Left cardiac atrium (tissue), 4 donors: ENCODE measurements at regions not wholly inside any gene's neighbourhood (a gene's known extent, or its start where the extent isn't known, plus 50 kb on each side); places are given as distances from the start of the nearest gene placed in this dataset.
"Not testable (repeated sequence)": the region's sequence is repeated elsewhere in the genome, so short reads cannot be mapped to it uniquely, and the experiment has no call there.

Source experiments
- ATAC-seq, 2 donors: fragments of 200-7000 bp; cut with Tn5 transposase; one replicate each; pipeline ENCODE4 v1.9.1; 2020; ENCODE audit warnings: mild to moderate bottlenecking in 2 of 2, moderate library complexity in 2 of 2
- DNase-seq: peaks from one replicate; pipeline ENCODE4 v3.0.0-alpha.2; 2020
- intact Hi-C, 2 donors: fragments of 100-400 bp; cut with DNase I; formaldehyde crosslinking; loops; one replicate each; pipeline versions ENCODE4 v1.14.1 to v1.15.1; 2022 to 2023
- donor health status: DM: no; HTN: yes; CAD: no.
- donor health status: DM: no; HTN: yes; CAD: no; lungs with severe emphysema.
- donor health status: DM: yes; HTN: yes; CAD: no.
- donor health status: Dilated cardiomyopathy.

DNA sequence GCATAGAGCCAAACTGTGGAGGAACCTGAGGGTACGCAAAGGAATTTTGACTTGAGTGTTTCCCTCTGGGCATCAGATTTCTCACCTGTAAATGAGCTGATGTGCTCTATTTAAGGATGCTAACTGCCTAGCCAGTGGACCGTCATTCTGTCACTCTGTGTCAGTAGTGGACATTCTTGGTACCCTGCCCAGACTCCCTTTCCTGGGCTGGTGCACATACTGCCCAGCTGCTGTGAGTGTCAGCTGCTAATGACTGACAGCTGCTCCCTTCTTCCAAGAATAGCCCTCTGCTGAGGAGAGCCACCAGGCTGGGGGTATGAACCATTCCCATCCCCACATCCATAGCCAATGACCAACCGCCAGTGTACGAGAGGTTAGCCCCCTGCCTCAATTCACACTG, 193.1 kb upstream of the DAB1 start:
- intact Hi-C loops = no loop called here
- peak; percentile 51 for DNase-seq
- ATAC-seq = peak; percentile 91 to 94

DNA sequence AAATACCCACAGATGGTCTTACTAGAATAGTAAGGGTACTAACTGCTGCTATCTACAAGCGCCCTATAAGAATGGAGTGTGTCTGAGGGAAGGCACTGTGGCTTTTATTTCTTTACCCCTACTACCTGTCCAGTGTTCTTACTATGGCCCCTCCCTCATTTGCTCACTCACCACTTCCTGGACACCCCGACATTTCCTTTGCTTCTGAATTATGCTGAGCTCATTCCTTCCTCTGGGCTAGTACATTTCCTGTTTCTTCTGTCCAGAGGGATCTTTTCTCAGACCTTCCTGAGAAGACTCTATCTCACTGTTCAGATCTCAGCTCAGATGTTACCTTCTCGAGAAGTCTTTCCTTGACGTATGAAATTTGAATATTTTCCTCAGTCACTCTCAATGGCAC, 192.1 kb upstream of the DAB1 start:
- intact Hi-C loops = no loop called here
- ATAC-seq = no peak
- no peak for DNase-seq

DNA sequence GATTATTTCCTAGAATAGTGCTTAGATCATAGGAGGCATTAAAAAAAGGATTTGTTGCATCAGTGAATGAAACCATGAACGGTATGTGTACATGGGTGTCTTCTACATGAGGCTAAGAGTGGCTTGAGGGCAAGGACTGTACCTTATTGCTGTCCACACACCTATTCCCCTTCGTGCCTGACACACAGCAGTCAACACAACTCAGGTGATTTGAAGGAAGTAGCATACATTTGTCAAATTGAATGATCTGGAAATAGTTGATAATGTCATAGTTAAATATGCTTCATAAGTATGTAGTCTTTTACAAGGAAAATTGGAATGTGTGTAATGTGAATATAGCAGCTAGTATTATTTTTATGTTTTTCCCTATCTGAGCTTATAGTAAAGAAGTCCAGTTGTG, 189.0 kb upstream of the DAB1 start:
- ATAC-seq = no peak
- intact Hi-C loops = no loop called here
- DNase-seq = no peak

DNA sequence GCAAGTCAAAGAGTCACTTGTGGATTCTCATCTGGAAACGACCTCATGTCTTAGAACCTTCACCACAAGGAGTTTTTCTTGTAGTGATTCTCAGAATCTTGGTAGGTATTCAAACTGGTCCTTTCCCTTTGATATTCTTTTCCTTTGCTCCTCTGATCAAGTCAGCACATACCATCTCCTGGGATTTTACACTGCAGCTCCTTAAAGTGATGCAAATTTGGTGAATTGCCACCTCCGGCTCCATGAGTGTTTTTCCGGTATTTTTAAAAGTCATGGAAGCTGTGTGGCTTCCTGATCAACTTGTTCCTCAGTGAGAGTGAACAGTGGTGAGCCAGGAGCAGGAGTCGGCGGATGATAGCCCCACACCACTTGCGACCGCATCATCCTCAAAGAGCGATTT, 182.1 kb upstream of the DAB1 start:
- no peak for ATAC-seq
- intact Hi-C loops = no loop called here
- no peak for DNase-seq

DNA sequence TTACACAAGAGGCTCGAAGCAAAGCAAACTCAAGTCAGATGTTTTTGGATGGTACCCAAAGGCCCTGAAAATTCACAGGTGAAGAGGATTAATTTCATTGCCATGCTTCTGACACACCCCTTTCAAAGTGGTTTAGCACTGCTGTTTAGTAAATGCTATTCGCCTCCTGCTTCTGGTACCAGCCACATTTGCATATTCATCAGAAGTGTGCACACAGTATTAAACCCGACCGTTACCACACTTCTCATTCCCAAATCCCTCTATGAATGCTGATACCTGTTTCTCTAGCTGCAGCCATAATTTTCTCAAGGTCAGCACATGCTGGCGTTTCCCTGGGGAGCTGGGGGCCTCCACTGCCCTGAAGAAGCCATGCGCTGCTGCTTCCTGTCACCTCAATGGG, 179.8 kb upstream of the DAB1 start:
- DNase-seq = no peak
- intact Hi-C loops = no loop called here

DNA sequence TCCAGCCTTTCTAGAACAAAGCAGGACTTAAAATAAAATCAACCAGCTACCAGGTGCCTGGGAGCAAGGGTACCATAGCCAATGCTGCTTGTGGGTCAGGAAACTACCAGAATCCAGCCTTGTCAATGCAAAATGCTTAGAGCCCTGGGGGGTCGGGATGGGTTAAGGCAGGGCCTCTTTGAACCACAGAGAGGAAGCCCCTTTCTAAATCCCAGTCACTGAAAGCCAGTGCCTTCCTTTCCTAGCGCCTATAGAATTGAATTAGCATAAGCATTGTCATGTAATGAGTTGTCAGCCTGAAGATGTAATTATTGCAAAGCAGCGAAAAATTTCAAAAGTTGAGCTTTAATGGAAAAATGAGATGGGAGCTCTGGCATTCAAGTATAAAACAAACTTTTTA, 176.6 kb upstream of the DAB1 start:
- intact Hi-C loops = no loop called here
- ATAC-seq (no peak), DNase-seq (no peak)

More for the DNA sequence above, 179.8 kb upstream of the DAB1 start:
- no peak for ATAC-seq

DNA sequence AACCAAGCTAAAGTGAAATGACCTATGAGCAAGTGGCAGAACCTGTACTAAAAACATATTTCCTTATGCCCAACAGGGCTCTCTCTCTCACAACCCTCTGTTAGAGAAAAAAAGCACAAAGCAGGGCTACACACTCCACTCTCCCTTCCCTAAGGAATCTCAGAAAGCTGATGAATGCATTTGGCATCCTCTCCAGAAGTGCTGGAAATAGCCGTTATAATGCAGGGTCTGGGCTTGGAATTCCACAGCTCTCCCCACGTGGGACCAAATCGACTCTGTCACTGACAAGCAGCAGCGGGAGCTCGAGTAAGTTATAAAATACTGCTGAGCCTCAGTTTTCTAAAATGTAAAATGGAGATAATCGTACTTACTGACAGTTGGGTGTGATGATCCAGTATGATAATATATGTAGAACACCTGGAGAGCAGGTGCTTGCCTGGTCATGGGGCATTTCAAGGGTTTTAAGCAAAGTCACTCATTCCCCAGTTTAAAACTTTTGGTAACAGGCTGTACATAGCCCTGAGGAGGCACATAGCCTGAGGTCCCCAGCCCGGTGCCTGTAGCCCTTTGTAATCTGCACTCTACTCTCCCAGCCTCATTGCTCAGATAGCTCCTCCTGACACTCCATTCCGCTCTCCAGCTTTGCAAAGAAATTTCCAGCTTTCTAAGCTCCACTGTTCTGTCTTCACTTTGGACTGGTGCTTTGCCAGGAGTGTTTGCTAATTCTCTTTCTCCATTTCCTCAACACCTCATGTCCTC, 175.6 kb upstream of the DAB1 start:
- intact Hi-C loops = no loop called here
- no peak for DNase-seq

DNA sequence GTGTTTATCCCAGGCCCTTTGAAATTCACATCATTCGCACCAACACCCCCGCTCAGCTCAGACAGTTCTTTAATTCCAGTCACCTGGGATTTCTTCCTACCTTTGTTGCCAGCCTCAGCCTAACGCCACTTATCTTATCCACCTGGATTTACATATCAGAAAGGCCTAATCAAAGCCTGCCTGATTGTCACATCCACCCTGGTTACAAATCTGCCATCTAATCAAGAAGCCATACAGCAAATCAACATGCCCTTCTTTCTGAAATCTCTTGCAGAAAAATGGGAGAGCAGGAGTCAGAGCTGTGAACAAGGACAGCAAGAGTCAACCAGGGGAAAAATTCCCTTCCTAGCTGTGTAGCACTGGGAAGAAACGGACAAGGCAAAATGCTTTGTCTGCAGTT, 173.2 kb upstream of the DAB1 start:
- DNase-seq (no peak), ATAC-seq (no peak)
- intact Hi-C loops = no loop called here

More for the DNA sequence above, 175.6 kb upstream of the DAB1 start:
- peak; percentile 73 to 82 for ATAC-seq

DNA sequence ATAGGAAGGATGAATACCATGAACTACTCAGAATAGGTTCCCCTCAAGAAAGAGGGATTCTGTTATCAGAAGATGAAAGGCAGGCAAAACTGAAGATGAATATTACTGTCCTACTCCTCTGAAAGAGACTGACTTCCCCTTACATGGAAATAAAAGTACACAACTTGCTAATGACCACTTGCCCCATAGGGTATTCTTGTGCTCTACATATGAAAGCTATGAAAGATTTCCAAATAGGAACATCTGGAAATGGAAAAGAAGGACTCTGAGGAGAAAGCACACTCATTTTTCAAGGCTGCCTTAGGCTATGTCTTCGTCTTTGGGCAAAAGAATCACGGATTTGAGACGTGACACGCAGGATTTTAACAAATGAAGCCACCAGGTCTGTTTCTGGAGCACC, 170.1 kb upstream of the DAB1 start:
- ATAC-seq (no peak), DNase-seq (no peak)
- intact Hi-C loops = no loop called here

DNA sequence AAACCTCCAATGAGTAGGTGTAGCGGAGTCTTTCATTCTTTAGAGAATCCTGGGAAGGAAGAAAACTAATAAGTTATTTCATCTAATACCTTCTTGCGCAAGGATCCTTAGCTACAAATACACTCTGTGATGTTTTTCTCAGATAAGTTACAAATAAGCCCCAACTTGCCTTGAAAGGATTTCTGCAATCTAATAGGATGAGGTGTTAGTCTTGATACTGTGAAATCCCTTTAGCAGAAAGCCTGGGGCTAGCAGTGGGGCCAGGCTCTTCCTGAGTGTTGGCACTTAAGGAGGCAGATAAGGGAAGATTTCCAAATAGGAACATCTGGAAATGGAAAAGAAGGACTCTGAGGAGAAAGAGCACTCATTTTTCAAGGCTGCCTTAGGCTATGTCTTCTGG, 168.0 kb upstream of the DAB1 start:
- no peak for DNase-seq
- no peak for ATAC-seq
- intact Hi-C loops = no loop called here

DNA sequence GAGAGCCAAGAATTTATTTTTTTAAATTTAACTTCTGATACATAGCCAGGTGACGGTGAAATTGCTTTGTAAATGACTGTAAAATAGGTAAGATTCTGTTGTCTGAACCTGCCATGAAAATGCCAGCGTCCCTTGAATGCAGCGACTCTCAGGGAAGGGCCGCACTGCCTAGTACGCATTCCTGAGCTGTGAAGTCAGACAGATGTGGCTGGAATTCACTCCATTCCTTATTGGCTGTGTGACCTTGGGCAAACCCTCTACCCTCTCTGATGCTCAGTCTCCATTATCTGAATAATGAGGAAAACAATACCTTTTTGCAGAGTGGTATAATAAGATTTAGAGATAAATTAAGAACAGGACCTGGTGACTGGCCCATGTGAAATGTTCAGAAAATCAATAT, 167.1 kb upstream of the DAB1 start:
- DNase-seq = no peak
- no peak for ATAC-seq
- intact Hi-C loops = no loop called here

DNA sequence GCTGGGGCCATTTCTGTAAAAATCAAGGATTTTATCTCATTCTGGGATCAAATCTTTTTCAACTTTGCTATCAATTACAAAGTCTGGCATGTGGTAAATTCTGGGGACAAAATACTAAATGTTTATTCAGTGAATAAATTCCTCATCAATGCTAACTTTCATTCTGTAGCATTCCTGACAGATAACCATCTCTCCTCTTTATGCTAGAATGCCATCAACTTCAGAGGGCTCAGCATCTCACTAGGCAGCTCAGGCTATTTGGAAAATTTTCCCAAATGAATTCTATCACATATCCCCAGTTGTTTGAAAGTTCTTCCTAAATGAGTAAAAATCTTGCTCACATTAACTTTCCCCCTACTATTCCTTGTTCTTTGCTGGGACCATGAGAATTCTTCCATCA, 163.0 kb upstream of the DAB1 start:
- intact Hi-C loops = no loop called here
- ATAC-seq (no peak), DNase-seq (no peak)

DNA sequence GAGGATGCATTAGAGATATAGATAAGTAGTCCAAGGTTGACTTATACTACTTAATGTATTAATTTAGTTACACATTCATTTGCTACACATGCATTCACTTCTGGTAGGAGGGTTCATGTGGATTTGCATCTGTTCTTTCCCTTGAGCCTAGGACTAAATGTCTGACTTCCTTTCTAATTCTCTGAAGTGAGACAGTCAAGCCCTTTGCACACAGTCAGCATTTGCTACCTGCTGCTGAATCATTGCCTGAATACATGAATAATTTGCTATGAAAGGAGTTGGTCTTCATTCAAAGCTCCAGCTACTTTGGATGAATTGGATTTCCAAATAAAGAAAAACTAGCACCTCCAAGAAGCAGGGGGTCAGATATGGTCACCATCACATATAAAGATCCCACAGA, 154.8 kb upstream of the DAB1 start:
- intact Hi-C loops = no loop called here
- ATAC-seq = no peak
- DNase-seq = no peak

DNA sequence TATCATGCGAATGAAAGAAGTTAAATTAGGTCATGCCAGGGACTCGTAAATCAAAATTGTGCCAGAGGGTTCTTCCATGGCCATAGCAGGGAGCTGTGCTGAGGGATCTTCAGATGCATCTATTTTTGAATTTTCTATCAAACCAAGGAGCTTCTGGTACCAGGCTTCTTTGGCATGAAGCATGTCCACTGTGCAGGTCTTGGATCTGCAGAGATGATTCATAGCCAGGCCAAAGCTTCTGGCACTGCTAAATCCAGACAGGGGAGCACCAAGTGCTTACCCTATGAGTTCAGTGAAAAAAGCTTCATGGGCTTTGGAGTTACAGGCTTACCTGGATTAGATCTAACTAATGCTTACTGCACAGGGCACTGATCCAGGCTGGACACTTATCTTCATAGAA, 154.2 kb upstream of the DAB1 start:
- no peak for DNase-seq
- peak in 1 of 2 donors; percentile 52 for ATAC-seq
- intact Hi-C loops = no loop called here

DNA sequence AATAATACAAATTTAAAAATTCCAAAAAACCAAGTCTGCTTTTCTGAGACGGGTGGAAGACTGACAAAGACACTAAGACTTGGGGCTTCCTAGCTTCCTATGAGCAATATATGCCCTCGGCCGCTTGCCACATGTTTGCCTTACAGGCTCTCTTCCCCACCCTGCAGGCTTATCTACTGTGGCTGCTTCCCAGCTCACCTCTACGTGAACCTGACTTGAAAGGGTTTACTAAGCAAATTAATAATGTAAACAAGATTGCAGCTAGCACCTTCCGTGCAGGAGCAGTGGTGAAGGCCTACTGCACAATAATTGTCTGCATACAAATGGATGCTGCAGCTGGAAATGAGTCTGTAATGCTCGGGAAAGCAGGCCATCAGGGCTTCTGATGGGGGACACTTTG, 152.9 kb upstream of the DAB1 start:
- intact Hi-C loops = no loop called here

DNA sequence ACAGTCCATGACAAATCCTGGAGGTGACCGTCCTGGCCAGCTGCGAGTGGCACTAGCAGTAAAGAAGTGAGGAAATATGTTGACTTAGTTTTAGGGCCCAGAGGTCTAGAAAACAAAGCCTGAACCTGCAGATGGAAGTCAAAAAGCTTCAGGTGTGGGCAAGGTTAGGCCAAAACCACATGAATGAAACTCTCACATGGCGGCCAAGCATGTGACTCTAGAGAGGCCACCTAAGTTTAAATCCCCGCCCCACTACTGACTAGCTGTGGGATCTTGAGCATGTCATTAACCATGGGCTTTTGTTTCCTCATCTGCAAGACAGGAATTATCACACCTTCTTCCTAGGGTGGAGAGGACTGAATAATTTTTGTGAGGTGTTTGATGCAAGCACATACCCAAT, 148.2 kb upstream of the DAB1 start:
- ATAC-seq (no peak), DNase-seq (no peak)
- intact Hi-C loops = no loop called here

More for the DNA sequence above, 152.9 kb upstream of the DAB1 start:
- peak in 1 of 2 donors; percentile 72 for ATAC-seq
- DNase-seq = no peak

DNA sequence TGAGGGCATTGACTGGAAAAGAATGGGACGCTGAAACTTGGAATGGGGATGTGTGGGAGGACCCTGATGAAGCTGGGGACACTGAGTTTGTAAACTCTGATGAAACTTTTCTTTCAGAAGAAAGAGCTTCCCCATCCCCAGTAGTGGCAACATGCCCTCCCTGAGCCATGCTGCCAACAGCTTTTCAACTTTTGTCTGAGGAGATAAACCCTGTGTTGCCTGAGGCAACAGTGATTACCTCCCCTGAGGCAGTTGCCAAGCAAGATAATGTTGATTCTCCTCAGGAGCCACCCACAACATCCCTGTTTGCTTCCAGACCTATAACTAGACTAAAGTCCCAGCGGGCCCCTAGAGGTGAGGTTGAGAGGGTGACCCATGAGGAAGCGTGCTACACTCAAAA, 134.2 kb upstream of the DAB1 start:
- peak in 1 of 2 donors; percentile 39 for ATAC-seq
- DNase-seq, intact Hi-C loops: not testable (repeated sequence)

DNA sequence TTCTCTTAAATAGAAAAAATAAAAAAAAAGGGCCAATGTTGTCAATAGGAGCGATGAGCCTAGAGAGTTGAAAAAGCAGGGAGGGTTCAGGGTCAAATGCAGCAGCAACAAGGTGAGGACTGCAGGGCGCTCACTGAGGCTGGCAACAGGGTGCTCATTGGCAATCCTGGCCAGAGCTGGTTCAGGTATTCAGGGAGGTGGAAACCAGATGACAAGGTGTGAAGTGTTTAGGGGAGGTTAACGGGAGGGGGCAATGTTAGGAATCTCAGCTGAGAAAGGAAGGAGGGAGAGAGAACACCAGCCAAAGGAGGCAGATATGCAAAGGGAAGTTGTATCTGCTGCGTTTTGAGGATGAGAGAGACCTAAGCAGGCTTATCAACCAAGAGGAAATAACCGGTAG, 129.8 kb upstream of the DAB1 start:
- no peak for ATAC-seq
- intact Hi-C loops = no loop called here

DNA sequence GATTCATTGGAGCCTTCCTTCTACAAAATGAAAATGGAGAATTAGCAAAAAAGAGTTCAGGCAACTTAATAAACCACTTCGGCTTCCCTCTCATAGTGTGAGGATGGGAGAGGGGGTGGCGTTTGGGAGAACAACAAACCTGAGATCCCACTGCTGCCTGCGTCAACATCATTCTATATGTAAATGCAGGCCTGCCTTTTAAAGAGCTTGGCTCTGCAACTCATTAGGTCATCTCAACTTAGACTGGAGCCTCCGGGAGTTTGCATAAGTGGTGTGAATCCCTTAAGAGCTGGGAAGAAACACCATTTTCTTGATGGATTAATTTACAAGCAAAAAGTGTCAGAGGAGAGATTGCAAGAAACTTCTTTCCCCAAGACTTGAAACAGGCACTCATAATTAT, 127.6 kb upstream of the DAB1 start:
- DNase-seq (no peak), ATAC-seq (no peak)
- intact Hi-C loops = no loop called here

More for the DNA sequence above, 129.8 kb upstream of the DAB1 start:
- DNase-seq = no peak

DNA sequence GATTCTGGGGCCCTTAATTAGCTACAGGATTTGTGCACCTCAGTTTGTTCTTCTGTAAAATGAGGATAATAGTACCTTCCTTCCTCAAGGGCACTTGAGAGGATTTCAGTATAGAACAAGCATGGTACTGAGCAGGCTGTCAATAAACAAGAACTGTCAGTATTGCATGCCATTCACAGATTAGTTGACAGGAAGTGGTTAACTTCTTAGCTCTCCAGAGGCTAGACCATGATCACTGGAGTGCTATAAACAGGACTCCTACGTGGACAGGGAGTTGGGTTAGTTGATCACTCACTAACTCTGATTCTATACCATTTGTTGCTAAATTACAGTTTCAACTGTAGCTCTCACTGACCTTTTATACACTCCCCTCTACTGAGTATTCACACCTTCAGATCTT, 126.2 kb upstream of the DAB1 start:
- DNase-seq (no peak), ATAC-seq (no peak)
- intact Hi-C loops = no loop called here

DNA sequence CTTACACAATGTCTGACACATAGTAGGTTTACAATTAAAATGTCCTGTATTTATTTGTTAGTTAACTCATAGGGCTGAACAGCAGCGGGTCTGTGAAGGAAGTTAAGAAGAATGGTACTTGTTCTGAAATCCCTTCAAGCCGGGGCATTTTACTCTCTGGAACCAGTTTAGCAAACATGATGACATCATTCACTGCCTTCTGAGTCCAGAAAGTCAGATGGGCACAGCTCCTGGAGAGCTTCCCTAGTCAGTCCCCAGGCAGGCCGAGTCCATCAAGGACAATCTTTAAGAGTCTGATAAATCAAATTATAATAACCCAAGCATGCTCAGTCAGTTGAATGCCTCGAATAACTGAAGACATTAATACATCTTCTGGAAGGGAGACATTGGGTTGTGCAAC, 125.4 kb upstream of the DAB1 start:
- ATAC-seq = no peak
- intact Hi-C loops = no loop called here

More for the DNA sequence above, 125.4 kb upstream of the DAB1 start:
- no peak for DNase-seq
